Adrenal gland (tissue), 9 donors: ENCODE measurements at regions not wholly inside any gene's neighbourhood (a gene's known extent, or its start where the extent isn't known, plus 50 kb on each side); places are given as distances from the start of the nearest gene placed in this dataset.

Experiments
- DNase-seq, 7 donors: peaks; one replicate each; pipeline ENCODE4 v3.0.0-alpha.2; 2019 to 2020
- H3K27ac ChIP-seq, 5 donors: fragments of 200-600 bp; sonication (generic) in 4 of 5; 1 replicate in 3 of 5; 2 replicates in 2 of 5; pipeline versions ENCODE4 v1.5.1 to v1.8.0; 2016 to 2020; ENCODE audit warnings: mild to moderate bottlenecking in 1 of 5
- H3K27me3 ChIP-seq: fragments of 200-600 bp; 2 replicates; pipeline ENCODE4 v1.8.0; 2021
- H3K36me3 ChIP-seq, 2 donors: fragments of 200-600 bp; replicated peaks in 1 of 2; 1 replicate in 1 of 2; 2 replicates in 1 of 2; pipeline versions ENCODE4 v1.5.1 to v1.8.0; 2018 to 2022
- H3K4me1 ChIP-seq, 2 donors: fragments of 200-600 bp; replicated peaks in 1 of 2; 1 replicate in 1 of 2; 2 replicates in 1 of 2; pipeline versions ENCODE4 v1.5.1 to v1.8.0; 2018 to 2021
- H3K4me3 ChIP-seq, 4 donors: fragments of 200-600 bp; sonication (generic) in 3 of 4; one replicate each; pipeline ENCODE4 v1.5.1; 2016 to 2018
- H3K9me3 ChIP-seq, 3 donors: fragments of 200-600 bp; sonication (generic) in 1 of 3; replicated peaks in 1 of 3; 1 replicate in 2 of 3; 2 replicates in 1 of 3; pipeline versions ENCODE4 v1.5.1 to v1.8.0; 2016 to 2021
- CTCF ChIP-seq, 6 experiments: fragments of 450-650 bp in 4 of 6; fragments of 200-600 bp in 2 of 6; sonication (generic) in 1 of 6; IDR thresholded peaks; 1 replicate in 5 of 6; 2 replicates in 1 of 6; pipeline versions ENCODE4 v1.5.1 to v1.8.0; 2016 to 2021; ENCODE audit warnings: antibody characterized with exemption in 6 of 6, mild to moderate bottlenecking in 2 of 6, moderate library complexity in 1 of 6
- POLR2A ChIP-seq, 2 donors: fragments of 450-650 bp; IDR thresholded peaks; one replicate each; pipeline ENCODE4 v1.6.1; 2017; ENCODE audit warnings: antibody characterized with exemption in 2 of 2, mild to moderate bottlenecking in 2 of 2, moderate library complexity in 1 of 2
- WGBS, 4 donors: extraction: QIAGEN DNeasy Blood & Tissue Kit in 2 of 4; methylation state at CpG; one replicate each; pipeline versions ENCODE4 v1.1.5 to v1.1.7; 2013 to 2017; 5-methylcytosine and 5-hydroxymethylcytosine counted together
- intact Hi-C, 2 donors: fragments of 100-400 bp; cut with DNase I; formaldehyde crosslinking; loops; one replicate each; pipeline versions ENCODE4 v1.14.1 to v1.15.0; 2022 to 2023
- donor health status: healthy with polysubstance abuse.
- donor health status: Bipolar disorder and iron deficiency.
- donor health status: DM: yes; HTN: yes; CAD: no.
- donor health status: DM: no; HTN: no; CAD: no.
- donor health status: DM: no; HTN: no; CAD: no.

GRCh38 chr6:130306377-130306776 lies 59.4 kb upstream of the TMEM200A start:
- no peaks in the 10 kb centered on the region for H3K9me3 ChIP-seq
- no peak for TF ChIP-seq CTCF (IDR thresholded peaks at IDR 0.05)
- no peak for TF ChIP-seq POLR2A (IDR thresholded peaks at IDR 0.05)
- no peaks in the 10 kb centered on the region for H3K4me1 ChIP-seq
- no peak overlapping the region for H3K4me3 ChIP-seq
- WGBS, 4 donors, result 29 to 44% (median 42%) methylated on average over 2 of the region's 2 CpGs
- H3K36me3 ChIP-seq, result no peaks in the 10 kb centered on the region
- intact Hi-C loops, result no loop called here
- H3K27me3 ChIP-seq, result no peaks in the 10 kb centered on the region
- DNase-seq, result no peak
- no peak overlapping the region for H3K27ac ChIP-seq

DNA sequence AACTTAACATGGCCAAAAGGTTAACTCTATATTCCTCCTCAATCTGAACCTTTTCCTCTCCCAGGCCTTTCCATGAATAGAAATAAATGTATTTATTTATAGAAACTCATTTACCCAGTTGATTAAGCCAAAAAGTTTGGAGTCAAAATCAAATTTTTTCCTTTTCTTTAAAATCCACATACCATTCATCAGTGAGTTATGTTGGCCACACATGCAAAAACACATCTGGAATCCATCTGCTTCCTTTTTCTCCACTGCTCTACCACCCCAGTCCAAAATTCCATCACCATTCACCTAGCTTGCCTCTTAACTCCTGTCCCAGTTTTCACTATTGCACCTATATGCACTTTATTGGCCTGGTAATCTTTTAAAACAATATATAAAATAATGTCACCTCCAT lies 62.4 kb upstream of the TMEM200A start:
- Histone ChIP-seq H3K4me1 (no peaks in the 10 kb centered on the region), H3K9me3 (no peaks in the 10 kb centered on the region), H3K27ac (no peak overlapping the region), H3K4me3 (no peak overlapping the region), H3K27me3 (no peaks in the 10 kb centered on the region), H3K36me3 (no peaks in the 10 kb centered on the region)
- intact Hi-C loops, result no loop called here
- no peak for DNase-seq
- no peak for TF ChIP-seq CTCF (IDR thresholded peaks at IDR 0.05)
- TF ChIP-seq POLR2A (IDR thresholded peaks at IDR 0.05), result no peak

DNA sequence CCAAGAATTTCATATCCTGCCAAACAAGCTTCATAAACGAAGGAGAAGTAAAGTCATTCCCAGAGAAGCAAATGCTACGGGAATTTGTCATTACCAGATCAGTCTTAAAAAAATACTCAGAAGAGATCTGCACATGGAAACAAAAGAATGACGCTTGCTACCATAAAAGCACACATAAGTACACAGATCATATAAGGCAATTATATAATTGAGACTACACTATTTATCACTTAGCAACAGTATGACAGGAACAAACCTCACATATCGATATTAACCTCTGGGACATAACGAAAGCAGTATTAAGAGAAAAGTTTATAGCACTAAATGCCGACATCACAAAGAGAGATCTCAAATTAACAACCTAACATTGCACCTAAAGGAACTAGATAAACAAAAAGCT lies 67.6 kb upstream of the TMEM200A start:
- TF ChIP-seq CTCF (IDR thresholded peaks at IDR 0.05), result no peak
- no peak for TF ChIP-seq POLR2A (IDR thresholded peaks at IDR 0.05)
- Histone ChIP-seq H3K9me3 (no peaks in the 10 kb centered on the region), H3K36me3 (no peaks in the 10 kb centered on the region), H3K27ac (no peak overlapping the region), H3K4me1 (no peaks in the 10 kb centered on the region), H3K4me3 (no peak overlapping the region), H3K27me3 (no peaks in the 10 kb centered on the region)
- no peak for DNase-seq
- 90 to 94% (median 93%) methylated on average over 6 of the region's 6 CpGs for WGBS, 4 donors
- intact Hi-C loops, result no loop called here

DNA sequence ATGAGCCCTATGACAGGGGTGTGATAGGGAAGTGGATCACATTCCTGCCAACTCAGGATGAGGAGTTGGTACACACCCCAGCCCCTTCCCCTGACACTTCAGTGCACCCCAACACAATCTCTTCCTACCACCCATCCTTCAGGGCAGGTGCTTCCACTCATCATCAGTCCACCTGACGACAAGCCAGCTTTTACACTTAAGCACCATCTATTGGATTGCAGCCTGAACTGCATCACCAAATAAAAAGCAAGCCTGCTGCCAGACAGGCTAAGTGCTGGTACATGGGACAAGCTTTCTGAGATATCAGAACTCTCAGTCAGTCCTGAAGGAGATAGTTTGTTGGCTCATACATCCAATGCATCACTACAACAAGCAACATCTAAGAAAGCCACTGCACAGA lies 69.0 kb upstream of the TMEM200A start:
- intact Hi-C loops, result no loop called here
- WGBS, 4 donors, result 57 to 100% (median 72%) methylated on average over 1 of the region's 1 CpG
- Histone ChIP-seq H3K27me3 (no peaks in the 10 kb centered on the region), H3K27ac (no peak overlapping the region), H3K4me1 (no peaks in the 10 kb centered on the region), H3K9me3 (no peaks in the 10 kb centered on the region), H3K4me3 (no peak overlapping the region), H3K36me3 (no peaks in the 10 kb centered on the region)
- TF ChIP-seq CTCF (IDR thresholded peaks at IDR 0.05) (no peak), POLR2A (IDR thresholded peaks at IDR 0.05) (no peak)
- DNase-seq, result no peak
